MM.1S (cell line): ENCODE measurements at regions not wholly inside any gene's neighbourhood (a gene's known extent, or its start where the extent isn't known, plus 50 kb on each side); places are given as distances from the start of the nearest gene placed in this dataset.

Experiments used
- EZH2 ChIP-seq: fragments of 300-600 bp; sonication (generic); optimal IDR thresholded peaks from 2 replicates; pipeline ENCODE3; 2017; ENCODE audit warnings: low read depth, mild to moderate bottlenecking, antibody characterized with exemption, low read length, mixed read lengths
- EZH2phosphoT487 ChIP-seq: fragments of 300-600 bp; sonication (generic); IDR thresholded peaks from 2 replicates; pipeline ENCODE4 v1.6.1; 2018; ENCODE audit warnings: antibody characterized with exemption, low read length
- TF ChIP-seq, protein P1 (sequence below): fragments of 300-600 bp; sonication (generic); IDR thresholded peaks from 2 replicates; pipeline ENCODE4 v1.5.1; 2016; ENCODE audit warnings: antibody characterized with exemption, low read length, mixed read lengths

GRCh38 chr2:441258-442022 lies 153.5 kb upstream of the ALKAL2 start:
- TF ChIP-seq, protein P1, sequence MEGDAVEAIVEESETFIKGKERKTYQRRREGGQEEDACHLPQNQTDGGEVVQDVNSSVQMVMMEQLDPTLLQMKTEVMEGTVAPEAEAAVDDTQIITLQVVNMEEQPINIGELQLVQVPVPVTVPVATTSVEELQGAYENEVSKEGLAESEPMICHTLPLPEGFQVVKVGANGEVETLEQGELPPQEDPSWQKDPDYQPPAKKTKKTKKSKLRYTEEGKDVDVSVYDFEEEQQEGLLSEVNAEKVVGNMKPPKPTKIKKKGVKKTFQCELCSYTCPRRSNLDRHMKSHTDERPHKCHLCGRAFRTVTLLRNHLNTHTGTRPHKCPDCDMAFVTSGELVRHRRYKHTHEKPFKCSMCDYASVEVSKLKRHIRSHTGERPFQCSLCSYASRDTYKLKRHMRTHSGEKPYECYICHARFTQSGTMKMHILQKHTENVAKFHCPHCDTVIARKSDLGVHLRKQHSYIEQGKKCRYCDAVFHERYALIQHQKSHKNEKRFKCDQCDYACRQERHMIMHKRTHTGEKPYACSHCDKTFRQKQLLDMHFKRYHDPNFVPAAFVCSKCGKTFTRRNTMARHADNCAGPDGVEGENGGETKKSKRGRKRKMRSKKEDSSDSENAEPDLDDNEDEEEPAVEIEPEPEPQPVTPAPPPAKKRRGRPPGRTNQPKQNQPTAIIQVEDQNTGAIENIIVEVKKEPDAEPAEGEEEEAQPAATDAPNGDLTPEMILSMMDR: no peak
- TF ChIP-seq EZH2: no peak
- TF ChIP-seq EZH2phosphoT487: no peak
